Loucy (cell line): ENCODE measurements at regions not wholly inside any gene's neighbourhood (a gene's known extent, or its start where the extent isn't known, plus 50 kb on each side); places are given as distances from the start of the nearest gene placed in this dataset.

Experiments
- H2AFZ ChIP-seq: fragments of 200-600 bp; sonication (generic); 2 replicates; pipeline ENCODE4 v1.6.0; 2016; ENCODE audit warnings: antibody characterized with exemption, mild to moderate bottlenecking, low read length, moderate library complexity
- H3F3A ChIP-seq: fragments of 200-600 bp; 2 replicates; pipeline ENCODE4 v1.6.0; 2016; ENCODE audit warnings: antibody characterized with exemption, low read depth, mild to moderate bottlenecking
- H3K27me3 ChIP-seq: fragments of 200-600 bp; sonication (generic); 2 replicates; pipeline ENCODE4 v1.6.1; 2014; ENCODE audit warnings: low read length, mild to moderate bottlenecking; ENCODE audit not compliant: insufficient read depth, poor library complexity, severe bottlenecking
- H3K36me3 ChIP-seq: fragments of 200-600 bp; sonication (generic); 2 replicates; pipeline ENCODE4 v1.6.1; 2016; ENCODE audit warnings: low read length; ENCODE audit not compliant: insufficient read depth
- H3K4me1 ChIP-seq: fragments of 200-600 bp; sonication (generic); 2 replicates; pipeline ENCODE4 v1.5.1; 2014; ENCODE audit warnings: low read length, mild to moderate bottlenecking; ENCODE audit not compliant: insufficient read depth, poor library complexity, severe bottlenecking
- H3K4me2 ChIP-seq: fragments of 200-600 bp; sonication (generic); 2 replicates; pipeline ENCODE4 v1.6.0; 2014; ENCODE audit warnings: antibody characterized with exemption, low read length, low read depth, mild to moderate bottlenecking; ENCODE audit not compliant: poor library complexity, severe bottlenecking
- H3K4me3 ChIP-seq: fragments of 200-600 bp; sonication (generic); 2 replicates; pipeline ENCODE4 v1.5.1; 2014; ENCODE audit warnings: low read length, mild to moderate bottlenecking, mixed read lengths; ENCODE audit not compliant: poor library complexity, severe bottlenecking
- H3K79me2 ChIP-seq: fragments of 200-600 bp; sonication (generic); 2 replicates; pipeline ENCODE4 v1.6.1; 2014; ENCODE audit warnings: low read length; ENCODE audit not compliant: insufficient read depth
- H3K9ac ChIP-seq: fragments of 200-600 bp; sonication (generic); 2 replicates; pipeline ENCODE4 v1.6.0; 2014; ENCODE audit warnings: mild to moderate bottlenecking, low read depth, low read length, moderate library complexity; ENCODE audit not compliant: poor library complexity, severe bottlenecking
- H3K9me2 ChIP-seq: fragments of 200-600 bp; sonication (generic); replicated peaks from 2 replicates; pipeline ENCODE4 v1.6.1; 2016; ENCODE audit warnings: low read depth, low read length, mixed read lengths
- H3K9me3 ChIP-seq: fragments of 200-600 bp; sonication (generic); 2 replicates; pipeline ENCODE4 v1.6.1; 2014; ENCODE audit warnings: mild to moderate bottlenecking, antibody characterized with exemption, low read length, low read depth; ENCODE audit not compliant: insufficient read depth
- H4K20me1 ChIP-seq: fragments of 200-600 bp; sonication (generic); 2 replicates; pipeline ENCODE4 v1.6.0; 2014; ENCODE audit warnings: antibody characterized with exemption, low read length, mild to moderate bottlenecking; ENCODE audit not compliant: insufficient read depth, poor library complexity, severe bottlenecking
- CTCF ChIP-seq: fragments of 200-600 bp; sonication (generic); conservative IDR thresholded peaks from 2 replicates; pipeline ENCODE4 v1.5.1; 2014; ENCODE audit warnings: mild to moderate bottlenecking, antibody characterized with exemption, low read length
- EZH2phosphoT487 ChIP-seq: fragments of 200-600 bp; IDR thresholded peaks from 2 replicates; pipeline ENCODE4 v1.6.1; 2018; ENCODE audit warnings: antibody characterized with exemption, mild to moderate bottlenecking, moderate library complexity, borderline replicate concordance

DNA sequence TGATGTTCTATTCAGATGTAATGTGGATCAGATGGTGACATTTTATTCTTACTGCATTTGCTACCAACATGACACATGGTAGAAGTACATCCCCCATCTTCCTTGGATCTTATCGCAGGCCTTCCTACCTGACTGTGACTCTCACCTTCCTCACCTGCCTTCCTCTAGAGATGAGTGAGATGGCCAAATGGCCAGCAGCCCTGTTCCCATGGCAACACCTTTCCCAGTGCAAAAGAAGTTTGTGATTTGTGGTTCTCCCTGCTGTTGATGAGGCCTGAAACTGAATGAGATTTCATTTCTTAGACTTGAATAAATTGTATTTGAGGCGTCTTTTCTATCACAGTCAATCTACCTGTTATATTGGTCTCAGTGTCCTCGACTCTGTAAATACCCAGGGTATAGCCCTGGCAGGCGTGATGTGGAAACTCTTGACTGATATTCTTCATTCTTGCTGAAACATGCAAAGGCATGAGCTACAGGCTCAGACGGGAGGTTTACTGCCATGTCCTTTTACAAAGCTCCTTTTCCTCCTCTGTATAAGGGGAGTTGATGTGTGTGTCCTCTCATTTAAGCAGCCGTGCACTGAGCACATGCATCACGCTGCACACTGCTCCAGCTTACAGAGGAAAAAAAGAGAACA is 440.7 kb upstream of the AKR1E2 start:
- Histone ChIP-seq H3K79me2 (no peaks in the 10 kb centered on the region), H2AFZ (no peak overlapping the region), H3K27me3 (no peaks in the 10 kb centered on the region), H3K4me2 (no peak overlapping the region), H4K20me1 (no peaks in the 10 kb centered on the region), H3K9me3 (no peaks in the 10 kb centered on the region), H3F3A (no peaks in the 10 kb centered on the region), H3K4me3 (no peak overlapping the region), H3K9me2 (no peaks in the 10 kb centered on the region), H3K4me1 (no peaks in the 10 kb centered on the region), H3K9ac (no peak overlapping the region), H3K36me3 (no peaks in the 10 kb centered on the region)
- TF ChIP-seq EZH2phosphoT487, result no peak
- TF ChIP-seq CTCF, result no peak

GRCh38 chr10:4384245-4384644 is 441.8 kb upstream of the AKR1E2 start:
- no peak for TF ChIP-seq CTCF
- no peak for TF ChIP-seq EZH2phosphoT487
- Histone ChIP-seq H3K36me3 (no peaks in the 10 kb centered on the region), H3K9me3 (no peaks in the 10 kb centered on the region), H3K79me2 (no peaks in the 10 kb centered on the region), H3K4me3 (no peak overlapping the region), H3K4me1 (no peaks in the 10 kb centered on the region), H2AFZ (no peak overlapping the region), H3K9me2 (no peaks in the 10 kb centered on the region), H3K9ac (no peak overlapping the region), H4K20me1 (no peaks in the 10 kb centered on the region), H3K4me2 (no peak overlapping the region), H3F3A (no peaks in the 10 kb centered on the region), H3K27me3 (no peaks in the 10 kb centered on the region)

DNA sequence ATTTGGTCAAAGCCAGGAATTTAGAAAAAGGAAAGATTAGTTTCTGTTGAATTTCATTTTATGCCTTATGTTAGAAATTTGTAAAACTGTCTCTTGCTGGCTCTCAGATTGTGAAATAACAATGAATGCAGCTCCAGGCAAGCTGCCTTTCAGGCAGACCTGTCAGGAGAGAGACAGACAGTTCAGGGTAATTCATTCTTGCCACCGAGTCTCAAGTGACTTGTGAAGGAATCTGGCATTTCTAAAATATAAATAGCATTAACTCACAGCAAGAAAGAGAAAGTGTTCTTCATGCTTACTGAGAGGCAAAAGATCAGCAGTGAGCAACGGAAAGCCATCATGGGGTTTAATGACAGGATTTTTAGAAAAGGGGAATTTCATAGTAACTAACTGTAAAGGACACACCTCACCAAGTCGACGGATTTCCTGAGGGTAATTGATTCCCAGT is 442.3 kb upstream of the AKR1E2 start:
- Histone ChIP-seq H3K9me2 (no peaks in the 10 kb centered on the region), H3K4me1 (no peaks in the 10 kb centered on the region), H3K36me3 (no peaks in the 10 kb centered on the region), H3K27me3 (no peaks in the 10 kb centered on the region), H3K9me3 (no peaks in the 10 kb centered on the region), H4K20me1 (no peaks in the 10 kb centered on the region), H3K4me3 (no peak overlapping the region), H2AFZ (no peak overlapping the region), H3K4me2 (no peak overlapping the region), H3K9ac (no peak overlapping the region), H3K79me2 (no peaks in the 10 kb centered on the region), H3F3A (no peaks in the 10 kb centered on the region)
- TF ChIP-seq EZH2phosphoT487, result no peak
- TF ChIP-seq CTCF, result no peak
